NT2/D1 (cell line): ENCODE measurements at regions not wholly inside any gene's neighbourhood (a gene's known extent, or its start where the extent isn't known, plus 50 kb on each side); places are given as distances from the start of the nearest gene placed in this dataset.
A peak's percentile ranks its signal among the peaks of the same experiment; 100 is the strongest.

ENCODE experiments used
- DNase-seq: peaks from one replicate; pipeline ENCODE4 v3.0.0-alpha.2; 2011; ENCODE audit warnings: low read depth, low spot score
- H3K27me3 ChIP-seq: 2 replicates; pipeline ENCODE4 v1.6.0; 2011; ENCODE audit warnings: mild to moderate bottlenecking; ENCODE audit not compliant: insufficient read length, insufficient read depth
- H3K36me3 ChIP-seq: 2 replicates; pipeline ENCODE4 v1.6.1; 2011; ENCODE audit warnings: mild to moderate bottlenecking, low read length, mixed read lengths; ENCODE audit not compliant: insufficient read depth, insufficient read length
- H3K4me1 ChIP-seq: 2 replicates; pipeline ENCODE4 v1.5.1; 2011; ENCODE audit not compliant: insufficient read depth, insufficient read length
- H3K4me3 ChIP-seq: 2 replicates; pipeline ENCODE4 v1.5.1; 2011; ENCODE audit warnings: low read depth; ENCODE audit not compliant: insufficient read length
- H3K9ac ChIP-seq: 2 replicates; pipeline ENCODE4 v1.6.0; 2011; ENCODE audit warnings: low read depth; ENCODE audit not compliant: insufficient read length
- H3K9me3 ChIP-seq: 2 replicates; pipeline ENCODE4 v1.5.1; 2011; ENCODE audit warnings: mild to moderate bottlenecking, low read length; ENCODE audit not compliant: insufficient read depth
- SUZ12 ChIP-seq: IDR thresholded peaks from 2 replicates; pipeline ENCODE4 v1.6.1; 2011; ENCODE audit not compliant: insufficient read length, insufficient read depth; ENCODE audit errors: extremely low read depth
- YY1 ChIP-seq: IDR thresholded peaks from 2 replicates; pipeline ENCODE4 v1.6.1; 2011; ENCODE audit not compliant: insufficient read length, insufficient read depth
- ZNF274 ChIP-seq: IDR thresholded peaks from 2 replicates; pipeline ENCODE4 v1.6.1; 2011; ENCODE audit warnings: mild to moderate bottlenecking, low read depth, low read length

- no peak overlapping the region for H3K4me3 ChIP-seq
- no peak for DNase-seq
- no peak overlapping the region for H3K9ac ChIP-seq
- TF ChIP-seq ZNF274 = no peak
- H3K9me3 ChIP-seq = no peaks in the 10 kb centered on the region
- no peaks in the 10 kb centered on the region for H3K27me3 ChIP-seq
- H3K4me1 ChIP-seq = no peaks in the 10 kb centered on the region
- H3K36me3 ChIP-seq = no peaks in the 10 kb centered on the region
Observed at GRCh38 chr14:46279327-46279726, 372.3 kb downstream of the RPL10L start.

- Histone ChIP-seq H3K27me3 (no peaks in the 10 kb centered on the region), H3K36me3 (no peaks in the 10 kb centered on the region), H3K4me3 (no peak overlapping the region), H3K4me1 (no peaks in the 10 kb centered on the region), H3K9ac (no peak overlapping the region), H3K9me3 (no peaks in the 10 kb centered on the region)
- DNase-seq = no peak
- TF ChIP-seq YY1 (no peak), SUZ12 (no peak)
Observed at GRCh38 chr14:46259536-46259935, 392.0 kb downstream of the RPL10L start.

GRCh38 chr14:46256381-46256780 is 395.2 kb downstream of the RPL10L start:
- no peaks in the 10 kb centered on the region for H3K36me3 ChIP-seq
- H3K9ac ChIP-seq = no peak overlapping the region
- H3K9me3 ChIP-seq = no peaks in the 10 kb centered on the region
- H3K4me1 ChIP-seq = no peaks in the 10 kb centered on the region
- no peak for DNase-seq
- TF ChIP-seq ZNF274 (no peak), YY1 (no peak), SUZ12 (no peak)
- no peaks in the 10 kb centered on the region for H3K27me3 ChIP-seq
- no peak overlapping the region for H3K4me3 ChIP-seq

- H3K9ac ChIP-seq = no peak overlapping the region
- H3K4me3 ChIP-seq = no peak overlapping the region
- no peak for TF ChIP-seq YY1
- no peak for TF ChIP-seq SUZ12
- TF ChIP-seq ZNF274 = no peak
- no peaks in the 10 kb centered on the region for H3K9me3 ChIP-seq
- H3K4me1 ChIP-seq = no peaks in the 10 kb centered on the region
- no peaks in the 10 kb centered on the region for H3K36me3 ChIP-seq
- H3K27me3 ChIP-seq = no peaks in the 10 kb centered on the region
- DNase-seq = peak; percentile 15
Observed at GRCh38 chr14:46250113-46250703, 401.4 kb downstream of the RPL10L start.

GRCh38 chr14:46248001-46248630 is 403.5 kb downstream of the RPL10L start:
- Histone ChIP-seq H3K36me3 (no peaks in the 10 kb centered on the region), H3K4me3 (no peak overlapping the region), H3K27me3 (no peaks in the 10 kb centered on the region), H3K9me3 (no peaks in the 10 kb centered on the region), H3K4me1 (no peaks in the 10 kb centered on the region), H3K9ac (no peak overlapping the region)
- DNase-seq = no peak
- no peak for TF ChIP-seq SUZ12
- no peak for TF ChIP-seq YY1
- no peak for TF ChIP-seq ZNF274

- H3K36me3 ChIP-seq = no peaks in the 10 kb centered on the region
- H3K4me1 ChIP-seq = no peaks in the 10 kb centered on the region
- no peak for TF ChIP-seq ZNF274
- TF ChIP-seq SUZ12 = no peak
- TF ChIP-seq YY1 = no peak
- no peak for DNase-seq
- no peak overlapping the region for H3K4me3 ChIP-seq
- H3K27me3 ChIP-seq = no peaks in the 10 kb centered on the region
- H3K9ac ChIP-seq = no peak overlapping the region
- no peaks in the 10 kb centered on the region for H3K9me3 ChIP-seq
Observed at GRCh38 chr14:46245276-46245675, 406.3 kb downstream of the RPL10L start.

GRCh38 chr14:46233786-46234185 is 417.8 kb downstream of the RPL10L start:
- Histone ChIP-seq H3K36me3 (no peaks in the 10 kb centered on the region), H3K9ac (no peak overlapping the region), H3K4me3 (no peak overlapping the region), H3K4me1 (no peaks in the 10 kb centered on the region), H3K9me3 (no peaks in the 10 kb centered on the region), H3K27me3 (no peaks in the 10 kb centered on the region)
- no peak for TF ChIP-seq SUZ12
- TF ChIP-seq ZNF274 = no peak
- no peak for TF ChIP-seq YY1
- DNase-seq = no peak

- Histone ChIP-seq H3K9ac (no peak overlapping the region), H3K36me3 (no peaks in the 10 kb centered on the region), H3K27me3 (no peaks in the 10 kb centered on the region), H3K9me3 (no peaks in the 10 kb centered on the region), H3K4me3 (no peak overlapping the region), H3K4me1 (no peaks in the 10 kb centered on the region)
- DNase-seq = no peak
- TF ChIP-seq SUZ12 (no peak), ZNF274 (no peak), YY1 (no peak)
Observed at GRCh38 chr14:46230540-46230939, 421.0 kb downstream of the RPL10L start.
